Fibroblast of lung (primary cell): ENCODE measurements at regions not wholly inside any gene's neighbourhood (a gene's known extent, or its start where the extent isn't known, plus 50 kb on each side); places are given as distances from the start of the nearest gene placed in this dataset.

Source experiments
- CTCF ChIP-seq, 2 donors: IDR thresholded peaks in 1 of 2; conservative IDR thresholded peaks in 1 of 2; 1 replicate in 1 of 2; 2 replicates in 1 of 2; pipeline ENCODE4 v1.5.1; 2011 to 2012; ENCODE audit warnings: low read length in 2 of 2, control low read depth in 1 of 2, inconsistent platforms in 1 of 2, low read depth in 1 of 2, mild to moderate bottlenecking in 1 of 2
- EZH2 ChIP-seq: IDR thresholded peaks from 2 replicates; pipeline ENCODE4 v1.5.1; 2012; ENCODE audit warnings: low read length, control low read depth, mild to moderate bottlenecking; ENCODE audit errors: missing control alignments

GRCh38 chr10:121416071-121416470 is 182.2 kb downstream of the FGFR2 start:
- TF ChIP-seq CTCF (conservative IDR thresholded peaks at IDR 0.05 in 1 of 2, IDR thresholded peaks at IDR 0.05 in 1 of 2; ENCODE audit: low read depth in 1 of 2, low read length in 2 of 2): no peak
- TF ChIP-seq EZH2: no peak
